ENCODE measurements at regions not wholly inside any gene's neighbourhood (a gene's known extent, or its start where the extent isn't known, plus 50 kb on each side); places are given as distances from the start of the nearest gene placed in this dataset.

- Histone ChIP-seq H3K27me3 (replicated peaks in 1 of 7) (no peaks in the 10 kb centered on the region), H3K36me3 (no peaks in the 10 kb centered on the region), H3K9me3 (peaks cover 0 to 9% (median 0%) of the 10 kb centered on the region in 8 donors), H3K27ac (no peak overlapping the region), H3K4me3 (no peak overlapping the region), H3K4me1 (no peaks in the 10 kb centered on the region)
- WGBS, 5 donors, result 91 to 95% (median 95%) methylated on average over 12 of the region's 12 CpGs
- no peak for DNase-seq
- TF ChIP-seq POLR2A (IDR thresholded peaks at IDR 0.05) (no peak), POLR2AphosphoS5 (IDR thresholded peaks at IDR 0.05) (no peak), CTCF (IDR thresholded peaks at IDR 0.05 in 8 of 11, conservative IDR thresholded peaks at IDR 0.05 in 3 of 11) (no peak)
- intact Hi-C loops (cut with DNase I; ENCODE audit: low total_unique reads), result no loop called here
Measured at GRCh38 chr5:117093653-117094052, 519.0 kb upstream of the SEMA6A start.

- Histone ChIP-seq H3K27ac (no peak overlapping the region), H3K9me3 (peaks cover 0 to 3% (median 0%) of the 10 kb centered on the region in 8 donors), H3K27me3 (replicated peaks in 1 of 7) (no peaks in the 10 kb centered on the region), H3K36me3 (no peaks in the 10 kb centered on the region), H3K4me3 (no peak overlapping the region), H3K4me1 (no peaks in the 10 kb centered on the region)
- intact Hi-C loops (cut with DNase I; ENCODE audit: low total_unique reads), result no loop called here
- 85 to 94% (median 88%) methylated on average over 2 of the region's 2 CpGs for WGBS, 5 donors
- TF ChIP-seq POLR2A (IDR thresholded peaks at IDR 0.05), result no peak
- TF ChIP-seq CTCF (IDR thresholded peaks at IDR 0.05 in 8 of 11, conservative IDR thresholded peaks at IDR 0.05 in 3 of 11), result no peak
- TF ChIP-seq POLR2AphosphoS5 (IDR thresholded peaks at IDR 0.05), result no peak
- no peak for DNase-seq
Measured at GRCh38 chr5:117089001-117089400, 514.4 kb upstream of the SEMA6A start.

- no peaks in the 10 kb centered on the region for H3K27me3 ChIP-seq (replicated peaks in 1 of 7)
- no peak for TF ChIP-seq CTCF (IDR thresholded peaks at IDR 0.05 in 8 of 11, conservative IDR thresholded peaks at IDR 0.05 in 3 of 11)
- H3K36me3 ChIP-seq, result no peaks in the 10 kb centered on the region
- WGBS, 5 donors, result 83 to 91% (median 90%) methylated on average over 2 of the region's 2 CpGs
- no peak overlapping the region for H3K27ac ChIP-seq
- intact Hi-C loops (cut with DNase I; ENCODE audit: low total_unique reads), result no loop called here
- no peak overlapping the region for H3K4me3 ChIP-seq
- no peak for DNase-seq
- H3K9me3 ChIP-seq, result no peaks in the 10 kb centered on the region
- H3K4me1 ChIP-seq, result no peaks in the 10 kb centered on the region
Measured at GRCh38 chr5:117088176-117088575, 513.6 kb upstream of the SEMA6A start.

- Histone ChIP-seq H3K27ac (no peak overlapping the region), H3K4me3 (no peak overlapping the region), H3K36me3 (no peaks in the 10 kb centered on the region), H3K4me1 (no peaks in the 10 kb centered on the region), H3K9me3 (no peaks in the 10 kb centered on the region), H3K27me3 (replicated peaks in 1 of 7) (no peaks in the 10 kb centered on the region)
- DNase-seq, result no peak
- no peak for TF ChIP-seq CTCF (IDR thresholded peaks at IDR 0.05 in 8 of 11, conservative IDR thresholded peaks at IDR 0.05 in 3 of 11)
- TF ChIP-seq POLR2A (IDR thresholded peaks at IDR 0.05), result no peak
- TF ChIP-seq POLR2AphosphoS5 (IDR thresholded peaks at IDR 0.05), result no peak
- intact Hi-C loops (cut with DNase I; ENCODE audit: low total_unique reads), result no loop called here
Measured at GRCh38 chr5:117084067-117084466, 509.4 kb upstream of the SEMA6A start.

All from spleen (tissue), 11 donors.